Activated naive CD8-positive, alpha-beta T cell treated with anti-CD3 and anti-CD28 coated beads, Interleukin-2, amount 10 ng/mL, durations not matched to agents 7 days and 5 days (primary cell): ENCODE measurements at regions not wholly inside any gene's neighbourhood (a gene's known extent, or its start where the extent isn't known, plus 50 kb on each side); places are given as distances from the start of the nearest gene placed in this dataset.
A peak's percentile ranks its signal among the peaks of the same experiment; 100 is the strongest.

Experiments used
- ATAC-seq: fragments of 150-1000 bp; cut with Tn5 transposase; one replicate; pipeline ENCODE4 v1.10.0; 2021; ENCODE audit warnings: low read depth, moderate library complexity
- POLR2A ChIA-PET: fragments of 350-600 bp; sonication (Branson Sonifier 250); formaldehyde crosslinking; loops from one replicate; lab custom pipeline; 2021; ENCODE audit warnings: antibody characterized with exemption; lab: Charles Lee
- DNase-seq: peaks from one replicate; pipeline ENCODE4 v3.0.0; 2021
- H3K27ac Mint-ChIP-seq: one replicate; pipeline ENCODE4 v1.8.0; 2022; ENCODE audit warnings: mild to moderate bottlenecking, mixed read lengths
- H3K27me3 Mint-ChIP-seq: one replicate; pipeline ENCODE4 v1.8.0; 2022; ENCODE audit warnings: mild to moderate bottlenecking, moderate library complexity, mixed read lengths
- H3K36me3 Mint-ChIP-seq: one replicate; pipeline ENCODE4 v1.8.0; 2021; ENCODE audit warnings: mild to moderate bottlenecking, mixed read lengths
- H3K4me1 Mint-ChIP-seq: one replicate; pipeline ENCODE4 v1.8.0; 2021; ENCODE audit warnings: mixed read lengths
- H3K4me3 Mint-ChIP-seq: one replicate; pipeline ENCODE4 v1.8.0; 2022; ENCODE audit warnings: mild to moderate bottlenecking, moderate library complexity, mixed read lengths
- H3K9me3 Mint-ChIP-seq: one replicate; pipeline ENCODE4 v1.8.0; 2021; ENCODE audit warnings: mixed read lengths

DNA sequence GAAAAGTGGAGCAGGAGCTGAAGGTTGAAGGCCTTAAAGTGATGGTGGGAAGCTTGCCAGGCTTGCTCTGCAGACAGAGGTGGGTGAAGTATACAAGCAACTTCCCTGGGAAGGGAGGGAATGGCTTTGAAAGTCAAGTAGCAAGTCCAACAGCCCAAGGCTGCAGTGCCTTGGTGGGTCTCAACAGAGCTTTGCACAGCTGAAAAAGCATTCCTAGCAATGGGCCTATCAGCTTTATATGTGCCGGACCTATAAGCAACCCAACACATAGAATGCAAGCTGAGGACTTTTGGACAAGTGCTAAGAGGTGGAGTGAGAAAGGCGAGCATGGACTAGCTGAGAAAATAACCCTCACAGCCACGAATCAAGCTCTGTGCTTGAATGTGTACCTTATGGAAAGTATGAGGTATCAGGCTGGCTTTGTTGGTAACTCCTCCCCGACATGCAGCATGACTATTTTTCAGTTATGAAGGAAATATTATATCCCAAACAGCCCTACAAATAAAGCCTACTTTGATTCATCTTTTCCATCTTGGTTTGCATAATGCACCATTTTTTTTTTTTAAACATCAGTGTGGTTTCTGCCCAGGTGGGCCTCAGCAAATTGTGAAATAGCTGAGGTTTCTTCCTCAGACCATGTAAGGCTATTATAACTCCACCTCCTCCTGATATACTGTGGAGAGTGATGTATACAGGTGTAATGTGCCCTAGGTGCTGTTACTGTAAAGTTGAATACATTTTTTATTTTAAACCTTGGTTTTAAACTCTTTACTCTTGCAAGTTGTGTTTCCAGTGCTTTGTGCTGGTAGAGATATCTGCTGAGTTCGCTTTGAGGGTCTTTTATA is 241.4 kb upstream of the CXCR4 start:
- no peak for DNase-seq
- no peaks in the 10 kb centered on the region for H3K9me3 Mint-ChIP-seq
- no peak overlapping the region for H3K4me3 Mint-ChIP-seq
- no peaks in the 10 kb centered on the region for H3K36me3 Mint-ChIP-seq
- H3K27me3 Mint-ChIP-seq, result peaks cover 8% of the 10 kb centered on the region
- H3K4me1 Mint-ChIP-seq, result peaks cover 32% of the 10 kb centered on the region
- ATAC-seq, result no peak
- POLR2A ChIA-PET, result interaction anchor here (0.7 kb wide), 2 partner anchors 77 to 116 kb away, joined by 3 to 4 read pairs; no protein-coding TSS in a partner anchor
- no peak overlapping the region for H3K27ac Mint-ChIP-seq

DNA sequence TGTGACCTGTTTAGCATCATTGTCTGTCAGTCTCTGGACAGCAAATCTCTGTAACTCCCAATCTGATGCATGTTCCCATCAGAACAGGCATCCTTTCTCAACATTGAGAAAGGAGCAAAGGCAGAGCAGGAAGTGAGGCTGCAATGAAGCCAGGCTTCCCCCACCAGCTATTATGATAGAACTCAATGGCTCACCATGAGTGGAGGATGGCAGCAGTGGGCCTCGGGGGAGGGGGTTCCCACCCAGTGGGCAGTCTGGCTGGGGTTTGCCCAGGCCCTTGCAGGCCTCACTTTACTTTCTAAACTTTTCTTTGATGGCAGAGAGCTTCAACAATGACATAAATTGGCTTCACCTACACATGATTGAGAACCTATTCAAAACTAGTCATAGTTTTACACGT is 240.6 kb upstream of the CXCR4 start:
- no peak for ATAC-seq
- Mint-ChIP-seq H3K4me1 (peaks cover 27% of the 10 kb centered on the region), H3K27ac (no peak overlapping the region)

DNA sequence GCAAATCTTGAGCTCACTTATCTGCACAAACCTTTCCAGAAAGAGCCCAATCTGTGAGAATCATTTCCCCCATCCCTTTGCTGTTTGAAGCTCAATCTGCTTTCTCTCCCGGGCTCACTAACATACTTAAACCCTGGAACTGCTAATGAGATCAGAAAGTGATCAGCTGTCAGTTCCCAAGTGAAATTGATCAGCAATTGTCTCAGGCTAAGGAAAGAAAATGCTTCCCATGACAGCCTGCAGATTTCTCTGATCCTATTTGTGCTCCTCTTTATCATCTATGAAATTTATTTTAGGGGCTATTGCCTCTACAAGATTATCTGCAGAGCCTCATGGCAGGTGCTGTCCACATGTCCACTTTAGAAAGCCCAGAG is 239.0 kb upstream of the CXCR4 start:
- no peak overlapping the region for H3K4me3 Mint-ChIP-seq
- H3K27me3 Mint-ChIP-seq, result peaks cover 2% of the 10 kb centered on the region
- H3K36me3 Mint-ChIP-seq, result no peaks in the 10 kb centered on the region
- POLR2A ChIA-PET, result no interaction called here
- H3K9me3 Mint-ChIP-seq, result no peaks in the 10 kb centered on the region
- ATAC-seq (no peak), DNase-seq (no peak)
- peaks cover 15% of the 10 kb centered on the region for H3K4me1 Mint-ChIP-seq
- no peak overlapping the region for H3K27ac Mint-ChIP-seq

More for the DNA sequence above, 240.6 kb upstream of the CXCR4 start:
- POLR2A ChIA-PET, result no interaction called here
- no peak for DNase-seq
- Mint-ChIP-seq H3K36me3 (no peaks in the 10 kb centered on the region), H3K27me3 (peaks cover 5% of the 10 kb centered on the region), H3K9me3 (no peaks in the 10 kb centered on the region), H3K4me3 (no peak overlapping the region)

DNA sequence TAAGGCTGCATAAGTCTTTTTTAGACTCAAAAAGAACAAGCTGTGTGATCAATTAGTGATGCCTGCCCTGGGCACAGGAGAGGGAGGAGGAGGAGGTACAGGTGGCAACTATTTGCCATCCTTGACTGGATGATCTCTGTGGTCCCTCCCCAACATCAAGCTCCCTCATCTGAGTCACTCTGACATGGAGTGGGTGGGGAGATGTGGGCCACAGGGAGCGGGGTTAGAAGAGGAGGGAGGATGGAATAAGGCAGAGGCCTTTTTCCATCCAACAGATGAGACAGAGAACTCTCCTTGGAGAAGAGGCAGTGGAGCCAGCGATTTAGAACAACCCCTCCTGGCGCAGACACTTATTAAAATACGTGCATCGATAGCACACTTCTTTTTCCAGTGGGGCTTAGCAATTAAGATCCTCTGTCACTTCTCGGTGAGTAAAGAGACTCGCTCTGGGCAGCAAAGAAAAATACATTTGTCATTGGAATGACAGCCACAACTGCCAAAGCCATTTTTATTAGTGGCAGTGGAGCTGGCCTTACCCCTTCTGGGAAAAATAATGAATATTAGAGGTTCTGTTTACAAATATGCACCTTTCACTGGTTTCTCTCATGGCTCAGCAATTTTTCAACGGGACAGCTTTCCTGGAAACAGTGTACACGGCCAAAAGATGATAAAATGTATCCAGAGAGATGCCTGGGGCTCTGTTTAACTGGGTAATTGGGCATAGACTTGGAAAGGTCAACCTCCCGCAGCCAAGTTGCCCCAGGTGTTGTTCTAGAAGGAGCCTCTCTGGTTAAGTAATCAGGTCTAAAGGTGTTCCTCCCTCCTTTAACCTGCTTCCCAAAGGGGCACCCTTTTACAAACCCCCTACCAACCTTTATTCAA is 238.4 kb upstream of the CXCR4 start:
- Mint-ChIP-seq H3K36me3 (no peaks in the 10 kb centered on the region), H3K27me3 (peaks cover 2% of the 10 kb centered on the region), H3K9me3 (no peaks in the 10 kb centered on the region), H3K4me1 (peaks cover 19% of the 10 kb centered on the region), H3K27ac (no peak overlapping the region), H3K4me3 (no peak overlapping the region)
- ATAC-seq, result no peak
- no peak for DNase-seq
- POLR2A ChIA-PET, result no interaction called here

DNA sequence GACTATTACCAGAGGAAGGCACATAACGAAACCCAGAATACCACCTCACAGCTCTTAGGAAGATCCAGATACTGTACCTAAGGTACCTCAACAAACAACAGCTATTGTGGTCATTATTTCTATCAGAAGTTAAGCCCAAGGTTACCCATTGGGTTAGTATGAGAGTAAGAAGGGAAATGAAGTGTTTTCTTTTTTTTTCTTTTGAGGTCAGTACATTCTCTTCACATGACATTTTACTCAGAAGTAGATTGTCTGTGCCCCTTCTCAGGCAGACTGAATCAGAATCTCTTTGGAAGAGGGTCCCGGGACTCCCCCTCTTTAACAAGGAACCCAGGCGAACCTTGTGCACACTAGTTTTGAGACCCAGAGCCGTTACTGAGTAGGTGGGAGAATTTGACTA is 233.7 kb upstream of the CXCR4 start:
- Mint-ChIP-seq H3K36me3 (peaks cover 6% of the 10 kb centered on the region), H3K27me3 (no peaks in the 10 kb centered on the region), H3K9me3 (peaks cover 8% of the 10 kb centered on the region), H3K4me3 (no peak overlapping the region), H3K4me1 (peaks cover 5% of the 10 kb centered on the region), H3K27ac (no peak overlapping the region)
- ATAC-seq, result no peak
- DNase-seq, result no peak
- POLR2A ChIA-PET, result no interaction called here

DNA sequence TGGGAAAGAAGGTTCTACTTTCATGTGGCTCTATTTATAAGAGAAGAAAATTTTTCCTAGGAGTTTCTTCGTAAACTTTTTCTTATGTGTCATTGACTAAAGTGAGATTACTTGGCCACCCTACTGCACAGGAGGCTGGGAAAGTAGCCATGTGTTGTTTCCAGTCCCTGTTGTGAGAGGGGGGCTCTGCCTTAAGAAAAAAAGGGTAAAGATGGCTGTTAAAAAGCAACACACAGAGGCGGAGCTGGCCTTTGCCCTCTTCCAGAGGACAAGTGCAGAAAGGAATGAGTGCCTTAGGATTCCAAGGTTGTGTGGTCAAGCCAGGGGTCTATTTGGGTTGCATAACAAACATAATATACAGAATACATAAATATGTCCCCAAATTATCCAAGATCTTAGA is 230.0 kb upstream of the CXCR4 start:
- Mint-ChIP-seq H3K27me3 (no peaks in the 10 kb centered on the region), H3K27ac (no peak overlapping the region), H3K4me1 (peaks cover 5% of the 10 kb centered on the region), H3K9me3 (peaks cover 8% of the 10 kb centered on the region), H3K36me3 (peaks cover 6% of the 10 kb centered on the region), H3K4me3 (no peak overlapping the region)
- DNase-seq (no peak), ATAC-seq (peak; percentile 18)
- POLR2A ChIA-PET, result no interaction called here

DNA sequence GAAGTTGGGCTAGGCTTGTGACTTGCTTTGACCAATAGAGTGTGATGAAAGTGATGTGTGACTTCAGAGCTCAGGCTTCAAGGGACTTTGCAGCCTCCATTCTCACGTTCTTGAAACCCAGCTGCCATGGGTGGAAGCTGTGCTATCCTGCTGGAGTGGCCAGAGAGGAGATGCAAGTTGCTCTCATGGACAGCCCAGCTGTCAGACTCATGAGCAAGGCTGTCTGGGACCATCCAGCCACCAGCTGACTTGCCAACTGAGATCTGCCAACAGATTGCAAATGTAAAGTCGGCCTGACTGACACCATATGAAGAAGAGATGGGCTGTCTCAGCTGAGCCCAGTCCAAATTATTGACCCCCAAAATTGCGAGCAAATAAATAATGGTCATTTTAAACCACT is 226.4 kb upstream of the CXCR4 start:
- ATAC-seq, result peak; percentile 22
- H3K4me3 Mint-ChIP-seq, result no peak overlapping the region
- POLR2A ChIA-PET, result no interaction called here
- no peak overlapping the region for H3K27ac Mint-ChIP-seq
- H3K4me1 Mint-ChIP-seq, result no peaks in the 10 kb centered on the region
- H3K27me3 Mint-ChIP-seq, result no peaks in the 10 kb centered on the region
- DNase-seq, result no peak
- peaks cover 2% of the 10 kb centered on the region for H3K9me3 Mint-ChIP-seq
- H3K36me3 Mint-ChIP-seq, result no peaks in the 10 kb centered on the region

DNA sequence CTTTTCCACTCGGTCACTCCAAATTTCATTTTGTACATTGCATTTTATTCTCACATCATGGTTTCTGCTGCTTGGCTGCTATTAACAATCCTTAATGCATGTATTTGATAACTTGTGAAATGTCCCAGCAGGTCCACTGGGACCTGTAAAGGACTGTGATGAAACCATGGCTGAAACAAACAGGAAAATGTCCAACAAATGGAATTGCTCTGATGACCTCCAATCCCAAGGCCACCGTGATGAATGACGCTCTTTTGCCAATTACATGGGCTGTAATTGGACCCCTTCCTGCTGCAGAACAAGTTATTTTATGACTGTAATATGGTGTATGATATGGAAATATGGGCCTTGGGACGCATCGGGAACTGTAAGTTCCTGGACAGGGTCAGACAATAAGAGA is 224.2 kb upstream of the CXCR4 start:
- DNase-seq (no peak), ATAC-seq (no peak)
- H3K27me3 Mint-ChIP-seq, result no peaks in the 10 kb centered on the region
- no peak overlapping the region for H3K4me3 Mint-ChIP-seq
- no peaks in the 10 kb centered on the region for H3K36me3 Mint-ChIP-seq
- no peaks in the 10 kb centered on the region for H3K4me1 Mint-ChIP-seq
- POLR2A ChIA-PET, result interaction anchor here (1.0 kb wide), 1 partner anchor 14 kb away, joined by 3 read pairs; no protein-coding TSS in a partner anchor
- H3K27ac Mint-ChIP-seq, result no peak overlapping the region
- peaks cover 5% of the 10 kb centered on the region for H3K9me3 Mint-ChIP-seq

DNA sequence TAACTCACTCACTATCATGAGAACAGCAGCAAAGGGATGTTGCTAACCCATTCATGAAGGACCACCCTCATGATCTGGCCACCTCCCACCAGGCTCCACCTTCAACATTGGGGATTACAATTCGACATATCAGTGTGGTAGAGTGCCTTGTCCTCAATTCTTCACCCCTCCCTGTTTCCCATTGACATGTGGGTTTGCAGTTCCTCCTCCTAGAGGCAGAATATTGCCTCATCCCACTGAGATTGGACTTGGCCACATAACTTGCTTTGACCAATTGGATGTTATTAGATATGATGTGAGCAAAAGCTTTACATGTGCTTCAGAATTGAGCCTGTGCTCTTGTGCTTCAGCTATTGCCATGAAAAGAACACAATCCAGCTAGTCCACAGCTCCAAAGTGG is 217.0 kb upstream of the CXCR4 start:
- DNase-seq, result no peak
- Mint-ChIP-seq H3K36me3 (peaks cover 4% of the 10 kb centered on the region), H3K4me1 (peaks cover 3% of the 10 kb centered on the region), H3K27me3 (peaks cover 4% of the 10 kb centered on the region), H3K27ac (no peak overlapping the region), H3K9me3 (peaks cover 7% of the 10 kb centered on the region), H3K4me3 (no peak overlapping the region)
- POLR2A ChIA-PET, result no interaction called here
- ATAC-seq, result no peak

DNA sequence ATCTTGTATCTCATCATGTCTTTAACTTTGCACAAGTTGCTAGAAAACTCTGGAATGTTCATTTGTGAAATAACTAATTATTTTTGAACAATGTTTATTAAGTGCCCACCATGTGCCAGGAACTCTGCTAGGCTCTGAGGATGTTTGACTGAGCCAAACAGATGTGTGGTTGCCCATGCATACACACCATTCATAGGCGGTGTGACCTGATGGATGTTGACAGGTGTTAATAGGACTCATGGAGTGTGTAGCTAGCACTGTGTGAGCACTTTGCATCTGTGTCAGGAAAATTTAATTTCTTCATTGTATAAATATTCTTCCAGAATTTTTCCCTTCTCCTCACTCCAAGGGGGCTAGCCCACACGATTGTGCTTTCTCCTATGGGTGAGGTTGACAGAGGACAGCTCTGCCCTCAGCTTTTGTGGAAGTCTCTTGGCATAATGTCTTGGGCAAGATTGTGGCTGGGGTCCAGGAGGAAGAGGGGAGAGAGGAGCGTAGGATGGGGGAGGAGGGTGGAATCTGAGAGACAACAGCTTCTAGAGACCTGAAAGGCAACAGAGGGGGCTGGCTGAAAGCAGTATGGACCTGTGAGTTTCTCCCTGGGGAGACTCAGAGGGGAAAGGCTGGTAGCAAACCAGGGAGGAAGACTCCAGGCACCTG is 214.6 kb upstream of the CXCR4 start:
- peaks cover 4% of the 10 kb centered on the region for H3K27me3 Mint-ChIP-seq
- POLR2A ChIA-PET, result no interaction called here
- no peak for DNase-seq
- H3K4me1 Mint-ChIP-seq, result peaks cover 8% of the 10 kb centered on the region
- no peak overlapping the region for H3K27ac Mint-ChIP-seq
- no peak for ATAC-seq
- no peak overlapping the region for H3K4me3 Mint-ChIP-seq
- H3K36me3 Mint-ChIP-seq, result peaks cover 5% of the 10 kb centered on the region
- peaks cover 2% of the 10 kb centered on the region for H3K9me3 Mint-ChIP-seq

DNA sequence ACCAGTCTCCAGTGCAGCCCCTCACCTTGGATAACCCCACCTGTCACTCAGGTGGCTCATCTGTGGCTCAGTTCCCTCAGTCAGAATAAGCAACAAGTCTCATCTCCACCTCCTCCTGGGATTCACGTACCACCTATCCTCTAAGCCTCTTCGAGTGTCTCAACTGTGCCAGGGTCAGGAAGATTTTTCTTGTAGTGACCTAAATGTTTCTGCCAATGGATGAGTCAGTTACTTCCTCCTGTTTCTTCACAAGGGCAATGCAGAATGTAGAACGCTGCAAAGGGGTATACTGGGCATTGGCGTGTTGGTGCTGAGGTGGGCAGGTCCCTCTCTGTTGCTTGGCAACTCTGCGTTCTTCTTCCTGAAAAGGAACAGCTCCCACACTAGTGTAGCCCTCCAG is 213.3 kb upstream of the CXCR4 start:
- ATAC-seq (no peak), DNase-seq (no peak)
- peaks cover 17% of the 10 kb centered on the region for H3K4me1 Mint-ChIP-seq
- peaks cover 5% of the 10 kb centered on the region for H3K36me3 Mint-ChIP-seq
- POLR2A ChIA-PET, result interaction anchor here (0.7 kb wide), 1 partner anchor 367 kb away, joined by 6 read pairs; no protein-coding TSS in a partner anchor
- peaks cover 2% of the 10 kb centered on the region for H3K9me3 Mint-ChIP-seq
- H3K4me3 Mint-ChIP-seq, result no peak overlapping the region
- H3K27me3 Mint-ChIP-seq, result peaks cover 4% of the 10 kb centered on the region
- H3K27ac Mint-ChIP-seq, result no peak overlapping the region

DNA sequence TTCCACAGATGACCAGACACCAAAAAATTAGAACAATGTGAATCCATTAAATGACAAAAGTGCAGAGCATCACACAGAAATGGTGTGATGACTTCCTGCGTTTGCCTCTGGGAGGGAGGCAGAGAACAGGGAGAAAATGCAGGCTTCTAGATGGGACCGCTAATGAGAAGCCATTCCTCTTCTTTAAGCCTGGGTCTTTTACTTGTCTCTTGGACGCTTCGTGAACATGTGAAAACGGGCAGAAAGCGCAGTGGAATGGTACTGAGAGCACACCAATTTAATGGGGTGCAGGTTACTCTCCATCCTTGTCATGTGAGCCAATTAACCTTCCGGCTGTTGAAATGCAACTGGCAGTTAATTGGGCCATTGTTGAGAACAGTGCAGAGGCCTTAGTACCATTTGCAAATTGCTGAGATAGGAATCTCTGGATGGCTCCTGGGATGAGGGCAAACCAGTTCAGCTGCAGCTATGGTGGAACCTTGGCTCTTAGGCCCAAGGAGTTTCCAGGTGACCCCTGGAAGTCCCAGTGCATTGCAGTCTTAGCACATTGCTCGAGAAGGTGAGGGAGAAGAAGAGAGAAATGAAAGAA is 210.4 kb upstream of the CXCR4 start:
- ATAC-seq, result no peak
- Mint-ChIP-seq H3K4me1 (peaks cover 35% of the 10 kb centered on the region), H3K4me3 (peak overlapping the region; percentile 79)

More for the DNA sequence above, 210.4 kb upstream of the CXCR4 start:
- H3K9me3 Mint-ChIP-seq, result peaks cover 4% of the 10 kb centered on the region
- peak overlapping the region; percentile 95 for H3K27ac Mint-ChIP-seq
- peaks cover 2% of the 10 kb centered on the region for H3K27me3 Mint-ChIP-seq
- H3K36me3 Mint-ChIP-seq, result peaks cover 16% of the 10 kb centered on the region
- no peak for DNase-seq
- POLR2A ChIA-PET, result interaction anchor here (0.8 kb wide), 1 partner anchor 14 kb away, joined by 3 read pairs; no protein-coding TSS in a partner anchor
